ENCODE measurements at regions not wholly inside any gene's neighbourhood (a gene's known extent, or its start where the extent isn't known, plus 50 kb on each side); places are given as distances from the start of the nearest gene placed in this dataset.

GRCh38 chr9:30015073-30015472, 2369.4 kb upstream of the ACO1 start:
- TF ChIP-seq HCFC1 (IDR thresholded peaks at IDR 0.05; ENCODE audit: low read depth, low read length) (no peak), TCF7L2 (IDR thresholded peaks at IDR 0.05; ENCODE audit: low read depth, low read length) (no peak), MAX (IDR thresholded peaks at IDR 0.05) (no peak), HMGXB4 (CRISPR knock-in tag; IDR thresholded peaks at IDR 0.05; ENCODE audit: borderline replicate concordance in 1 of 2, low read depth in 1 of 2) (no peak), YY1 (IDR thresholded peaks at IDR 0.05; ENCODE audit: insufficient read depth, insufficient replicate concordance, low read depth, low read length) (no peak), ZFP62 (CRISPR knock-in tag; IDR thresholded peaks at IDR 0.05) (no peak), CTCF (CRISPR knock-in tag; IDR thresholded peaks at IDR 0.05) (no peak)
